T-helper 17 cell (primary cell): ENCODE measurements at regions not wholly inside any gene's neighbourhood (a gene's known extent, or its start where the extent isn't known, plus 50 kb on each side); places are given as distances from the start of the nearest gene placed in this dataset.

Experiments
- ATAC-seq: fragments of 150-1000 bp; cut with Tn5 transposase; 2 replicates; pipeline ENCODE4 v1.10.0; 2021; ENCODE audit warnings: mild to moderate bottlenecking, moderate library complexity
- DNase-seq, 3 donors: peaks; one replicate each; pipeline versions ENCODE4 v3.0.0 to v3.0.0-alpha.2; 2020 to 2021
- H3K9me3 ChIP-seq: one replicate; pipeline ENCODE4 v1.7.0; 2013; ENCODE audit warnings: low read length, mild to moderate bottlenecking; ENCODE audit not compliant: control insufficient read depth, poor library complexity, severe bottlenecking
- H3K27ac Mint-ChIP-seq: one replicate; pipeline ENCODE4 v1.8.0; 2022; ENCODE audit warnings: mild to moderate bottlenecking, moderate library complexity, mixed read lengths
- H3K27me3 Mint-ChIP-seq: one replicate; pipeline ENCODE4 v1.8.0; 2022; ENCODE audit warnings: mixed read lengths
- H3K36me3 Mint-ChIP-seq: one replicate; pipeline ENCODE4 v1.8.0; 2022; ENCODE audit warnings: low read depth, mixed read lengths
- H3K4me1 Mint-ChIP-seq: one replicate; pipeline ENCODE4 v1.8.0; 2022; ENCODE audit warnings: mild to moderate bottlenecking, mixed read lengths
- H3K4me3 Mint-ChIP-seq: one replicate; pipeline ENCODE4 v1.8.0; 2022; ENCODE audit warnings: mild to moderate bottlenecking, moderate library complexity, mixed read lengths

- H3K4me3 Mint-ChIP-seq, result no peak overlapping the region
- H3K27me3 Mint-ChIP-seq, result peaks cover 7% of the 10 kb centered on the region
- no peaks in the 10 kb centered on the region for H3K36me3 Mint-ChIP-seq
- no peak for DNase-seq
- H3K27ac Mint-ChIP-seq, result no peak overlapping the region
- peaks cover 9% of the 10 kb centered on the region for H3K4me1 Mint-ChIP-seq
- no peak for ATAC-seq
- H3K9me3 ChIP-seq, result no peaks in the 10 kb centered on the region
These were observed 168.3 kb upstream of the DMAC1 start for GRCh38 chr9:7967851-7968250.

GRCh38 chr9:7967093-7967827 lies 167.7 kb upstream of the DMAC1 start:
- ATAC-seq, result peak; percentile 73
- no peak for DNase-seq
- H3K27ac Mint-ChIP-seq, result no peak overlapping the region

GRCh38 chr9:7965063-7965462 lies 165.5 kb upstream of the DMAC1 start:
- Mint-ChIP-seq H3K4me1 (peaks cover 9% of the 10 kb centered on the region), H3K36me3 (no peaks in the 10 kb centered on the region), H3K27me3 (peaks cover 7% of the 10 kb centered on the region), H3K4me3 (no peak overlapping the region), H3K27ac (no peak overlapping the region)
- ATAC-seq (no peak), DNase-seq (no peak)
- no peaks in the 10 kb centered on the region for H3K9me3 ChIP-seq

More at GRCh38 chr9:7967093-7967827, 167.7 kb upstream of the DMAC1 start:
- H3K9me3 ChIP-seq, result no peaks in the 10 kb centered on the region
- Mint-ChIP-seq H3K4me1 (peaks cover 9% of the 10 kb centered on the region), H3K36me3 (no peaks in the 10 kb centered on the region), H3K4me3 (no peak overlapping the region), H3K27me3 (peaks cover 7% of the 10 kb centered on the region)

- Mint-ChIP-seq H3K27ac (no peak overlapping the region), H3K4me3 (no peak overlapping the region), H3K27me3 (peaks cover 7% of the 10 kb centered on the region), H3K4me1 (peaks cover 12% of the 10 kb centered on the region), H3K36me3 (no peaks in the 10 kb centered on the region)
- no peaks in the 10 kb centered on the region for H3K9me3 ChIP-seq
- no peak for ATAC-seq
- DNase-seq, result no peak
These were observed 163.4 kb upstream of the DMAC1 start for GRCh38 chr9:7963026-7963425.

GRCh38 chr9:7961076-7961475 lies 161.5 kb upstream of the DMAC1 start:
- ATAC-seq, result no peak
- H3K27ac Mint-ChIP-seq, result no peak overlapping the region
- peaks cover 7% of the 10 kb centered on the region for H3K4me1 Mint-ChIP-seq
- no peak for DNase-seq
- H3K9me3 ChIP-seq, result no peaks in the 10 kb centered on the region
- no peak overlapping the region for H3K4me3 Mint-ChIP-seq
- peaks cover 6% of the 10 kb centered on the region for H3K27me3 Mint-ChIP-seq
- no peaks in the 10 kb centered on the region for H3K36me3 Mint-ChIP-seq

GRCh38 chr9:7960320-7961050 lies 160.9 kb upstream of the DMAC1 start:
- Mint-ChIP-seq H3K27ac (no peak overlapping the region), H3K4me1 (peaks cover 7% of the 10 kb centered on the region), H3K4me3 (no peak overlapping the region), H3K27me3 (peaks cover under 1% of the 10 kb centered on the region), H3K36me3 (no peaks in the 10 kb centered on the region)
- DNase-seq (no peak), ATAC-seq (no peak)
- no peaks in the 10 kb centered on the region for H3K9me3 ChIP-seq

- no peak overlapping the region for H3K27ac Mint-ChIP-seq
These were observed 158.2 kb upstream of the DMAC1 start for GRCh38 chr9:7957803-7958202.

GRCh38 chr9:7947577-7947976 lies 148.0 kb upstream of the DMAC1 start:
- no peaks in the 10 kb centered on the region for H3K27me3 Mint-ChIP-seq
- H3K4me3 Mint-ChIP-seq, result no peak overlapping the region
- no peak for DNase-seq
- no peaks in the 10 kb centered on the region for H3K36me3 Mint-ChIP-seq
- H3K27ac Mint-ChIP-seq, result no peak overlapping the region
- H3K9me3 ChIP-seq, result no peaks in the 10 kb centered on the region
- peaks cover 5% of the 10 kb centered on the region for H3K4me1 Mint-ChIP-seq
- no peak for ATAC-seq

More at GRCh38 chr9:7957803-7958202, 158.2 kb upstream of the DMAC1 start:
- Mint-ChIP-seq H3K27me3 (no peaks in the 10 kb centered on the region), H3K36me3 (no peaks in the 10 kb centered on the region), H3K4me3 (no peak overlapping the region), H3K4me1 (peaks cover 7% of the 10 kb centered on the region)
- no peaks in the 10 kb centered on the region for H3K9me3 ChIP-seq
- ATAC-seq (no peak), DNase-seq (no peak)

- no peak overlapping the region for H3K4me3 Mint-ChIP-seq
- no peaks in the 10 kb centered on the region for H3K27me3 Mint-ChIP-seq
- H3K36me3 Mint-ChIP-seq, result no peaks in the 10 kb centered on the region
- H3K4me1 Mint-ChIP-seq, result peaks cover 5% of the 10 kb centered on the region
- H3K9me3 ChIP-seq, result no peaks in the 10 kb centered on the region
- H3K27ac Mint-ChIP-seq, result no peak overlapping the region
- ATAC-seq (no peak), DNase-seq (no peak)
These were observed 146.9 kb upstream of the DMAC1 start for GRCh38 chr9:7946458-7946857.

GRCh38 chr9:7944572-7944971 lies 145.0 kb upstream of the DMAC1 start:
- ATAC-seq (no peak), DNase-seq (no peak)
- Mint-ChIP-seq H3K4me1 (peaks cover 5% of the 10 kb centered on the region), H3K27me3 (no peaks in the 10 kb centered on the region), H3K36me3 (peaks cover 3% of the 10 kb centered on the region), H3K4me3 (no peak overlapping the region), H3K27ac (no peak overlapping the region)
- no peaks in the 10 kb centered on the region for H3K9me3 ChIP-seq

GRCh38 chr9:7937761-7938491 lies 138.3 kb upstream of the DMAC1 start:
- H3K4me3 Mint-ChIP-seq, result no peak overlapping the region
- ATAC-seq (no peak), DNase-seq (no peak)
- H3K36me3 Mint-ChIP-seq, result peaks cover 3% of the 10 kb centered on the region
- no peaks in the 10 kb centered on the region for H3K9me3 ChIP-seq
- H3K27ac Mint-ChIP-seq, result no peak overlapping the region
- H3K4me1 Mint-ChIP-seq, result peaks cover 10% of the 10 kb centered on the region
- H3K27me3 Mint-ChIP-seq, result no peaks in the 10 kb centered on the region

GRCh38 chr9:7936996-7937395 lies 137.4 kb upstream of the DMAC1 start:
- DNase-seq (no peak), ATAC-seq (no peak)
- H3K36me3 Mint-ChIP-seq, result peaks cover 3% of the 10 kb centered on the region
- H3K27me3 Mint-ChIP-seq, result no peaks in the 10 kb centered on the region
- H3K4me1 Mint-ChIP-seq, result peaks cover 10% of the 10 kb centered on the region
- no peaks in the 10 kb centered on the region for H3K9me3 ChIP-seq
- peak overlapping the region; percentile 99 for H3K27ac Mint-ChIP-seq
- H3K4me3 Mint-ChIP-seq, result no peak overlapping the region

- Mint-ChIP-seq H3K4me1 (peaks cover 10% of the 10 kb centered on the region), H3K36me3 (peaks cover 3% of the 10 kb centered on the region), H3K27ac (peak overlapping the region; percentile 99), H3K27me3 (no peaks in the 10 kb centered on the region), H3K4me3 (peak overlapping the region; percentile 80)
- ATAC-seq, result no peak
- no peak for DNase-seq
- H3K9me3 ChIP-seq, result no peaks in the 10 kb centered on the region
These were observed 136.6 kb upstream of the DMAC1 start for GRCh38 chr9:7936163-7936562.
